T1000 (cell line): ENCODE measurements at regions not wholly inside any gene's neighbourhood (a gene's known extent, or its start where the extent isn't known, plus 50 kb on each side); places are given as distances from the start of the nearest gene placed in this dataset.
"Not testable (repeated sequence)": the region's sequence is repeated elsewhere in the genome, so short reads cannot be mapped to it uniquely, and the experiment has no call there.

Source experiments
- DNase-seq: peaks from one replicate; lab custom pipeline; 2025; ENCODE audit warnings: mixed read lengths; lab: John Stamatoyannopoulos, UW

DNA sequence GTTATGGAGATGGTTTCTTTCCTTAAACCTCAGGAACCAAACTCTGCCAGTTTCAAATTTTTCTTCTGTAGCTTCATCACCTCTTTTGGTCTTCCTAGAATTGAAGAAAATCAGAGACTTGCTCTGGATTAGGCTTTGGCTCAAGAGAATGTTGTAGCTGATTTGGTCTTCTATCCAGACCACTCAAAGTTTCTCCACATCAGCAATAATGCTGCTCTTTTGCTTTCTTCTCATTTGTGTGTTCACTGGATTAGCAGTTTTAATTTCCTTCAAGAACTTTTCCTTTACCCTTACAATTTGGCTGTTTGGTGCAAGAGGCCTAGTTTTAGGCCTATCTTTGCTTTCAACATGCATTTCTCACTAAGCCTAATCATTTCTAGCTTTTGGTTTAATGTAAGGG lies 78.1 kb upstream of the PLCB4 start:
- no peak for DNase-seq

DNA sequence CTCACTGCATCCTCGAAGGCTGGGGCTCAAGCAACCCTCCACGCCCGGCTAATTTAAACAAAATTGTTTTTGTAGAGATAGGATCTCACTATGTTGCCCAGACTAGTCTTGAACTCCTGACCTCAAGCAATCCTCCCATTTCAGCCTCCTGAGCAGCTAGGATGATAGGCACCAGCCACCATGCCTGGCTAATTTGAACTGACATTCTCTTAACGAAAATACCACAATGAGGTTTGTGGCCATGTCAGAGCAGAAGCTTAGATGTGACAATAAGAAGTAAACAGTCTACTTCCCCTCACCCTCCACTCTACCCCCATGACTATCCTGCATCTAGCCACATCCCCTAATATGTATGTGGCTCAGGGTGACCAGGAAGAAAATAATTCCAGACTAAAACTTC lies 74.8 kb upstream of the PLCB4 start:
- no peak for DNase-seq

DNA sequence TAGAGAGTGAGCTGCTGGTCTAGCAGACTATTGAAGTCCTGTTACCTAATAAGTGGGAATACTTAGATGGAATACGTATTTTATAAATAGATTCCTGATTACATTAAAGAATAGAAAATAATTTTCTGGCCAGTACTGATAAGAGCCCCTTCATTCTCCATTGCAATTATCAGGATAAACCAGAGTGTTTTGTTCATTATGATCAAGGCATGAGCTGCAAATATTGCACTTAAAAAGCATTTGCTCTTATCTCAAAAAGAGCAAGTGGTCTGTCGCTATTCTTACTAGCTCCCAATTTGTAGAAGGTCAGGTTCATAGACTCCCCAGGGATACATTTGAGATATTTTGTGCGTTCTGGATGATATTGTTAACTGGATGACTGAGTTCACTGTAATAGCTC lies 73.1 kb upstream of the PLCB4 start:
- no peak for DNase-seq

DNA sequence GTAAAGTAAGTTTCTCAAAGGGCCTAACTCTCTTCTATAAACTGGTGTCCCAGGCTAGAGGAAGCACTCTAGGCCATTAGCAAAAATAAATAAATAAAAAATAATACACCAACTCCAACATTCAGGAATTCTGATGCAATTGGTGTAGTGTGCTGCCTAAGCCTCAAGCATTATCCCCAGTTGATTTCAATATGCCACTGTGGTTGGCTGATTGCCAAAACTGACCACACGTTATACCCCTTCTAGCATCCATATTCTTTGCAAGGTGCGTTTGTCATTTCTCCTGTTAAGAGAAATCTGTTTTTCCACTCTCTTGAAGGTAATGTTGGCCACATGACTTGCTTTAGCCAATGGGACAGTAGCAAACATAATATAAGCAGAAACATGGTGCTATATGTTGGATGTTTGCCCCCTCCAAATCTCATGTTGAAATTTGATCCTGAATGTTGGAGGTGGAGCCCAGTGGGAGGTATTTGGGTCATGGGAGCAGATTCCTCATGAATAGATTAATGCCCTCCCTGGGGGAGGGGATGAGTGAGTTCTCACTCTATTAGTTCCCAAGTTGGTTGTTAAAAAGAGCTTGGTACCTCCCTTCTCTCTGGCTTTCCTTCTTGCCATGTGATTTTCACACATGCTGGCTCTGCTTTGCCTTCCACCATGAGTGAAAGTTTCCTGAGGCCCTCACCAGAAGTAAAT lies 71.9 kb upstream of the PLCB4 start:
- DNase-seq: no peak

DNA sequence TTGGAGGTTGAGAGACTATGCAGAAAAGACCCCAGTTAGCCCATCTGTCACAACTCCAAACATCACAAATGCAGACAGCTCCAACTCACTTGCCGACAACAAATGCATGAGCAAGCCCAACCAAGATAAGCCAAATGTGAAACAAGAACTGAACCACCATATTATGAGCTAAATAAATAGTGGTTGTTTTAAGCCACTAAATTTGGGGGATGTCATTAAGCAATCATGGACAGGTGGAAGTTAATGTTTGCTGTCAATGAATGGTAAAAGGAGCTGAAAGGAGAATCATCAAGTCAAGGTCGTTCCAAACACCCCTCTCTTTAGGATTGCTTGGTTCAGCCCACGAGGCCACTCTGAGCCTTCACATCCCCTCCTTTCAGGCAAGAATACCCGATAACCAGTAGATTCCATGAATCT lies 71.2 kb upstream of the PLCB4 start:
- DNase-seq: no peak

DNA sequence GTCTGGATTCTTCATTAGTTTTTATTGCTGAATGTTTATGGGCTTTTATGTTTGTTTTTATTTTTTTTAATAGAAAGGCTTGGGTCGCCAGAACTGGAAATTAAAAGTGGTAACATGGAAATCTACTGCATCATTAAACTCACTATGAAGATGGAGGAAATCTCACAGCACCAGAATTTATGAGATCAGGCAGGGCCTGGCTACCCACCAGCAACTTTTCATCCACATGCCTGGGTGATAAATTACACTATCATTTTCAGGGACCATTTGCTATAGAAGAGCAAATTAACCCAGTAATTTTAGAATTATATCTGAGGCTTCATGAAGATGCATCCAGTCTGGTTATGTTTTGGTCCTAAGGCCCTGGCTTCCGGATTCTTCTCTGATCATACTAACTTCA lies 57.8 kb upstream of the PLCB4 start:
- DNase-seq: no peak

DNA sequence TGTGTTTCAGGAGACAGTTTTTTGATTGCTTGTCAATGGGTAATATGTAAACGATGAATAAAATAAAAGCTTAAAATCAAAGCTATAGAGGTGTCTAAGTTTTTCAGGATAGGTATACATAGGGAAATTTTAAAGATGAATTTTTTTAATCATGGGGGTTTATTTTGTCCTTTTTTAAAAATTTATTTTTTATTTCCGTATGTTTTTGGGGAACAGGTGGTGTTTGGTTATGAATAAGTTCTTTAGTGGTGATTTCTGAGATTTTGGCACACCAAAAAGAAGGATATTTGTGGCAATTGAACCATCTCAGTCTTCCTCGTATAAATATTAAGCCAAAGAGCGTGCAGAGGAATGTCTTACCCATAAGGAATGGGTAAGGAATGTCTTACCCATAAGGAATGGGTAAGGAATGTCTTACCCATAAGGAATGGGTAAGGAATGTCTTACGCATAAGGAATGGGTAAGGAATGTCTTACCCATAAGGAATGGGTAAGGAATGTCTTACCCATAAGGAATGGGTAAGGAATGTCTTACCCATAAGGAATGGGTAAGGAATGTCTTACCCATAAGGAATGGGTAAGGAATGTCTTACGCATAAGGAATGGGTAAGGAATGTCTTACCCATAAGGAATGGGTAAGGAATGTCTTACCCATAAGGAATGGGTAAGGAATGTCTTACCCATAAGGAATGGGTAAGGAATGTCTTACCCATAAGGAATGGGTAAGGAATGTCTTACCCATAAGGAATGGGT lies 53.5 kb upstream of the PLCB4 start:
- not testable (repeated sequence) for DNase-seq

DNA sequence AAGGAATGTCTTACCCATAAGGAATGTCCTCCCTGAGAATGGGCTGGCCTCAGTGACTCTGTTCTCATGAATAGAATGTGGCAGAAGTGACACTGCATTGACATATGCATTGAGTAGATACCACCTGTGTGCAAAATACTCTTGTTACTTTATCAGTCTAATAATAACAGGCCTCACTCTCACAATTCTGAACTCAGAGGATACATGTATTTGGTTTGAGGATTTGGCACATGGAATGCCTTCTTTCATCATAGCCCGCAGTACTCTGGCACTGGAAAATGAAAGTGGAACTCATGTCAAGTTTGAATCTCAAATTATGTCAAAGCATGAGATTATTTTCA lies 52.9 kb upstream of the PLCB4 start:
- DNase-seq: no peak

DNA sequence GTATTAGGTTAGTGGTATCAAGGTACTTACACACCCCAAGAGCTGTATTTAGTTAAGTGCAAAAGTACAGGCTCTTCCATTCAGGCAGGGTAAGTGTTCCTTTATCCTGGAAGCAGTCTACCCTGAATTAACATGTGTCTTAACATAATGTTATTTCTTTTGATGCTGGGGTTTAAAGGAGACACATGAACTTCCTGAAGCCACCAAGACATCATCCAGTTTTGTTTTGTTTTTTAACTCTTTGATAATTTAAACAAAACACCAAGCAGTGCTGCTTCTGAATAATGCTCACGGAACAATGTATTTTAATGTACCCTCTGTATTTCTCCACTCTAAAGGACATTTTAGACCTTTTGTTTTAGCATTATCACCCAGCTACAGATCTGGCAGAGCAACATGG lies 50.5 kb upstream of the PLCB4 start:
- no peak for DNase-seq
